GM12801 (cell line): ENCODE measurements at regions not wholly inside any gene's neighbourhood (a gene's known extent, or its start where the extent isn't known, plus 50 kb on each side); places are given as distances from the start of the nearest gene placed in this dataset.

ENCODE experiments used
- TF ChIP-seq, protein P1 (sequence below): IDR thresholded peaks from one replicate; pipeline ENCODE4 v1.5.1; 2011; ENCODE audit warnings: control low read depth; ENCODE audit not compliant: insufficient read length; ENCODE audit errors: extremely low read depth

GRCh38 chr11:19606856-19607655 is 105.6 kb upstream of the NAV2 start:
- TF ChIP-seq, protein P1, sequence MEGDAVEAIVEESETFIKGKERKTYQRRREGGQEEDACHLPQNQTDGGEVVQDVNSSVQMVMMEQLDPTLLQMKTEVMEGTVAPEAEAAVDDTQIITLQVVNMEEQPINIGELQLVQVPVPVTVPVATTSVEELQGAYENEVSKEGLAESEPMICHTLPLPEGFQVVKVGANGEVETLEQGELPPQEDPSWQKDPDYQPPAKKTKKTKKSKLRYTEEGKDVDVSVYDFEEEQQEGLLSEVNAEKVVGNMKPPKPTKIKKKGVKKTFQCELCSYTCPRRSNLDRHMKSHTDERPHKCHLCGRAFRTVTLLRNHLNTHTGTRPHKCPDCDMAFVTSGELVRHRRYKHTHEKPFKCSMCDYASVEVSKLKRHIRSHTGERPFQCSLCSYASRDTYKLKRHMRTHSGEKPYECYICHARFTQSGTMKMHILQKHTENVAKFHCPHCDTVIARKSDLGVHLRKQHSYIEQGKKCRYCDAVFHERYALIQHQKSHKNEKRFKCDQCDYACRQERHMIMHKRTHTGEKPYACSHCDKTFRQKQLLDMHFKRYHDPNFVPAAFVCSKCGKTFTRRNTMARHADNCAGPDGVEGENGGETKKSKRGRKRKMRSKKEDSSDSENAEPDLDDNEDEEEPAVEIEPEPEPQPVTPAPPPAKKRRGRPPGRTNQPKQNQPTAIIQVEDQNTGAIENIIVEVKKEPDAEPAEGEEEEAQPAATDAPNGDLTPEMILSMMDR = no peak

- TF ChIP-seq, protein P1 = no peak
Measured at GRCh38 chr11:19605520-19606371, 106.9 kb upstream of the NAV2 start.

DNA sequence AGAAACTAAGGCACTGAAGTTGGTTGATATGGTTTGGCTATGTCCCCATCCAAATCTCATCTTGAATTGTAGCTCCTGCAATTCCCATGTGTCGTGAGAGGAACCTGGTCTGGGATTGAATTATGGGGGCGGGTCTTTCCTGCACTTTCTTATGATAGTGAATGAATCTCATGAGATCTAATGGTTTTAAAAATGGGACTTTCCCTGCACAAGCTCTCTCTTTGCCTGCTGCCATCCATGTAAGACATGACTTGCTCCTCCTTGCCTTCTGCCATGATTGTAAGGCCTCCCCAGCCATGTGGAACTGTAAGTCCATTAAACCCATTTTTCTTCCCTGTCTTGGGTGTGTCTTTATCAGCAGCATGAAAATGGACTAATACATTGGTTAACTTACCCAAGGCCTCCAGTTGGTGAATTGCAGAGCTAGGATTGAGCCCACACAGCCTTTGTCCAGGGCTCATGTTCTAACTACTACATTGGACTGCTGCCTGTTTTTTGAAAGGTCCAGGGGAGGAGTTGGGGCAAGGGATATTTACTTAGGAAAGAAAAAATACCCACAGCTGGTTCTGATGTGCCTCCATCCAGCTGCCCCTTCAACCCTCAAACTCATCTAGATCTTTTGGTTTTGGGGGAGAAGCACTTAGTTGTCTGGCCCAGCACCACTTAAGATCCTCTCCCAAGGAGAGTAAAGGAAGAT is 107.8 kb upstream of the NAV2 start:
- TF ChIP-seq, protein P1 = no peak

DNA sequence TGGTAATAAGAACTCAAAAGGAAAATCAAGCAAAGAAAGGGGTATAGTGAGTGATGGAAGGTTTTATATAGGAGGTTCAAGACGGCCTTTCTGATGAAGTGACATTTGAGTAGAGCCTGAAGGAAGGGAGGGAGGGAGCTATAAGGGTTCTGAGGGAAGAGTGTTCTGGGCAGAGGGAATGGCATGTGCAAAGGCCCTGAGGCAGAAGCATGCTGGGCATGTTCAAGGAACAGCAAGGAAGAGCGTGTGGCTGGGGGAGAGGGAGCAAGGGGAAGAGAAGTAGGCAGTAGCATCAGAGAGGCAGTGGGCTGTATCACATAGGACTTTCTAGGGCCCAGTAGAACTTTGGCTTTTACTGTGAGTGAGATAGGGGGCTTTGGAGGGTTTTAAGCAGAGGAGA is 108.9 kb upstream of the NAV2 start:
- TF ChIP-seq, protein P1 = no peak

DNA sequence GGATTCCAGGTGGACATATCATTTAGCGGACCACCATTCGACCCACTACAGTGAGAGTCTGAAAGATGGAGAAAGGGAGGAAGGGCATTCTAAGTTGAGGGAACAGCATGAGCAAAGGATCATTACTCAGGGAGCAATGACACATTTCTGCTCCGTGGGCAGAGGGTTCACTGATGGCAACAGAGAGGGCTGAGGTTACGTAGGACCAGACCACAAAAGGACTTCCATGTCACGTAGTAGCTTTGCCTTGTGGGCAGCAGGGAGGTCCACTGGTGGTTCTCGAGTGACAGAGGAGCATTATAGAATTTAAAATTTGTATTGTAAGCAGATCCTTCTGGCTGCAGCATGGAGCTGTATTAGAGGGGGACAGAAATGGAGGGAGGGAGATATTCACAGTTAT is 109.7 kb upstream of the NAV2 start:
- TF ChIP-seq, protein P1 = no peak

DNA sequence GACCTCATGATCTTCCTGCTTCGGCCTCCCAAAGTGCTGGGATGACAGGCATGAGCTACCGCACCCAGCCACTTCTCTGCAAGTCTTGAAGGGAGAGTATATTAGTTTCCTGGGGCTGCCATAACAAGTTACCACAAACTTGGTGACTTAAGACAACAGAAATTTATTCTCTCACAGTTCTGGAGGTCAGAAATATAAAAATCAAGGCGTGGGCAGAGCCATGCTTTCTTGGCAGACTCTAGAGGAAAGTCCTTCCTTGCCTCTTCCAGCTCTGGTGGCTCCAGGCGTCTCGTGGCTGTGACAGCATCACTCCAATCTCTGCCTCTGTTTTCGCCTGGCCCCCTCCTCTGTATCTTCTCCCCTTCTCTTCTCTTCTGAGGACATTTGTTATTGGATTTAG is 110.2 kb upstream of the NAV2 start:
- TF ChIP-seq, protein P1 = no peak

DNA sequence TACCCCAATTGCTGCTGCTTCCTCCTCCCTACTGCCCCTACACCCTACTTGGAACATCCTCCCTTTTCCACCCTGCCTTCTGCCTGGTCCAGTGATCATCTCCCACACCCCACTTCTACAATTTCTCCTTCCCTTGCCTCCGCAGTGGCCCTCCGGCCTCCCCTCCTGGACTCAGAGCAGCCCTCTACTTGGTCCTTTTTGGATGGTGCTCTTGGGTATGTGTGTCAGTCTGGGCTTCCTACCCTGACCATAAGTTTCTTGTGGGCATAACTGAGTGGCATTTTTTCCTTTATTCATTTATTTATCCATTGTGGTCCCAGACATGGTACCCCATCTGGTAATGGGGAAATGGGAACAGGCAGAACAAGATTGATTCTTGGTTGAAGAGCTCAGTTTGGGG is 111.4 kb upstream of the NAV2 start:
- TF ChIP-seq, protein P1 = no peak
